ENCODE measurements at regions not wholly inside any gene's neighbourhood (a gene's known extent, or its start where the extent isn't known, plus 50 kb on each side); places are given as distances from the start of the nearest gene placed in this dataset.
"Not testable (repeated sequence)": the region's sequence is repeated elsewhere in the genome, so short reads cannot be mapped to it uniquely, and the experiment has no call there.

DNA sequence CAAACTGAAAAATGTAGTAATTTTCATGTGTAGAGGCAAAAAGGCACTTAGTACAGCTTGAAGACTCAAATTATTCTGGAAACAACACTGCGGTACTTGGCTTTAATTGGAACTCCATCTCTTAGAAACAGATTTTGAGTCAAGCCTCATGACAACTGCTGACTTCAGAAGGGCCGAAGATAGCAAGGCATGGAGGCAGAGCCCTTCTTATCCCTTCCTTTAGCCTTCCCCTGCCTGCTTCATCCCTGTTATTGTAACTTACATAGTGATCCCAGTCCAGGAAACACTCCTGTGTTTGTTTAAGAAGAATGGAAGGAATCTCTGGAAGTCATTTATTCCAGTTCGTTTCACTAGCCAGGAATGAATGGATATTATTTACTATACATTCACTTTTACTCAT lies 110.9 kb upstream of the FAM98A start:
- no peak overlapping the region for H3K27ac ChIP-seq (ENCODE audit: low read depth, low read length)
- no peaks in the 10 kb centered on the region for H3K36me3 ChIP-seq (ENCODE audit: control insufficient read depth in 5 of 5, insufficient read depth in 5 of 5, low read length in 5 of 5)
- no peak overlapping the region for H3K4me3 ChIP-seq (ENCODE audit: low read depth in 1 of 5, low read length in 5 of 5)

DNA sequence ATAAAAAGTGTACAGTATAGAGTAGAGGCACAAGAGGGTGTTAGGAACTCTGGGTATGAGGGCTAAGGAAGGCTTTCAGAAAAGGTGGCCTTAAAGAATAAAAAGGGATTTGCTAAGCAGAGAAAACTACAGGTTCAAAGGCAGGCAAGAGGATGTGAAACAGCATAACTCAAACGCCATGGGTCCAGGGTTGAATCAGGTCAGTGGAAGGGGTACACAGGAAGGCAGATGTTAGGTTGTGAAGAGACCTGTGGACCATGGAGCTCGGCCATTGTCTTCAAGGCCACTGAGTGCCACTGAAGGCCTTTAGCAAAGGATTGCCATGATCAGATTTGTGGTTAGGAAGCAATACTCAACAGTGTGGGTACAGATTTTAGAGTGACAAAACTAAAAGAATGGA lies 108.2 kb upstream of the FAM98A start:
- no peaks in the 10 kb centered on the region for H3K9me3 ChIP-seq (ENCODE audit: control insufficient read depth in 5 of 5, low read length in 5 of 5)
- H3K27me3 ChIP-seq (ENCODE audit: control insufficient read depth in 5 of 5, insufficient read depth in 4 of 5, low read length in 5 of 5), result no peaks in the 10 kb centered on the region
- H3K4me1 ChIP-seq (ENCODE audit: control insufficient read depth in 5 of 5, insufficient read depth in 5 of 5, low read length in 5 of 5), result peaks cover 0 to 13% (median 0%) of the 10 kb centered on the region in 5 donors
- H3K36me3 ChIP-seq (ENCODE audit: control insufficient read depth in 5 of 5, insufficient read depth in 5 of 5, low read length in 5 of 5), result no peaks in the 10 kb centered on the region
- no peak overlapping the region for H3K27ac ChIP-seq (ENCODE audit: low read depth, low read length)
- H3K4me3 ChIP-seq (ENCODE audit: low read depth in 1 of 5, low read length in 5 of 5), result no peak overlapping the region
- H3K9ac ChIP-seq (ENCODE audit: low read length in 5 of 5), result no peak overlapping the region

More for the DNA sequence above, 110.9 kb upstream of the FAM98A start:
- H3K27me3 ChIP-seq (ENCODE audit: control insufficient read depth in 5 of 5, insufficient read depth in 4 of 5, low read length in 5 of 5), result no peaks in the 10 kb centered on the region
- no peak overlapping the region for H3K9ac ChIP-seq (ENCODE audit: low read length in 5 of 5)
- peaks cover 0 to 5% (median 0%) of the 10 kb centered on the region in 5 donors for H3K4me1 ChIP-seq (ENCODE audit: control insufficient read depth in 5 of 5, insufficient read depth in 5 of 5, low read length in 5 of 5)
- H3K9me3 ChIP-seq (ENCODE audit: control insufficient read depth in 5 of 5, low read length in 5 of 5), result no peaks in the 10 kb centered on the region

DNA sequence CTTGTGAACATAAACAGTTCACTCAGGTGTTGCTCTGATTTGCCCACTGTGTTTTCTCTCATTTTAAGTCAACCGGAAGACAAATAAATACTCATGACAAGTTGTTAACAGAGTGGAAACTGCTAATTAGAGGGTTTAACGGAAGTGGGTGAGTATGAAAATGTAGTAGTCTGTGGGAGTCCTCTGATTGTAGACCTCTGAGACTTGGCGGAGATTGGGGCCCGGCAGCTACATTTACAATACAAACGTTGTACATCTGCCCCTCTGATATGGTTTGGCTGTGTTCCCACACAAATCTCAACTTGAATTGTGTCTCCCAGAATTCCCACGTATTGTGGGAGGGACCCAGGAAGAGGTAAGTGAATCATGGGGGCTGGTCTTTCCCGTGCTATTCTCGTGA lies 107.3 kb upstream of the FAM98A start:
- Histone ChIP-seq H3K27ac (ENCODE audit: low read depth, low read length) (no peak overlapping the region), H3K9me3 (ENCODE audit: control insufficient read depth in 5 of 5, low read length in 5 of 5) (no peaks in the 10 kb centered on the region), H3K27me3 (ENCODE audit: control insufficient read depth in 5 of 5, insufficient read depth in 4 of 5, low read length in 5 of 5) (no peaks in the 10 kb centered on the region), H3K4me3 (ENCODE audit: low read depth in 1 of 5, low read length in 5 of 5) (no peak overlapping the region), H3K4me1 (ENCODE audit: control insufficient read depth in 5 of 5, insufficient read depth in 5 of 5, low read length in 5 of 5) (peaks cover 0 to 13% (median 0%) of the 10 kb centered on the region in 5 donors), H3K36me3 (ENCODE audit: control insufficient read depth in 5 of 5, insufficient read depth in 5 of 5, low read length in 5 of 5) (no peaks in the 10 kb centered on the region), H3K9ac (ENCODE audit: low read length in 5 of 5) (no peak overlapping the region)

DNA sequence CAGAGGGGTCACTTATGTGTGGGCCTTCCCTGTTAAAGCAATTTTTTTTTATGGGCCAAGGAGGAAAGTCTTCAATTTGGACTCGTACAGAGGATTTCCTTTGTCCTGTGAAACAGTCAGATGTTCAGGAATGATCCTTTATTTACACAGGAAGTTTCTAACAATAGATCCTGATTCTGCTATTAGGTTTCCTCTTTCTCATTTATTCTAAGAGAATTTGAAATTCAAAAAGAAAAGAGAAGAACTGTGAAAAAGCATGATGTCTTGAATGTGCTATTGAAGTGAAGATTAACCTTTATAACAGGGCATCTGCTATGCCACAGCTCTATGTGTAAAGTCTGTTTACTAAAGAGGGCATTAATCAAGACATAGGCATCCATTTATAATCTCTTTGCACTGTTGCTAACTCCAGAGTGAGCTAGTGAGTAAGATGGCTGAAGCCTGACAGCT lies 105.3 kb upstream of the FAM98A start:
- Histone ChIP-seq H3K4me1 (ENCODE audit: control insufficient read depth in 5 of 5, insufficient read depth in 5 of 5, low read length in 5 of 5) (peaks cover 0 to 13% (median 0%) of the 10 kb centered on the region in 5 donors), H3K4me3 (ENCODE audit: low read depth in 1 of 5, low read length in 5 of 5) (no peak overlapping the region), H3K9me3 (ENCODE audit: control insufficient read depth in 5 of 5, low read length in 5 of 5) (no peaks in the 10 kb centered on the region), H3K9ac (ENCODE audit: low read length in 5 of 5) (no peak overlapping the region), H3K27me3 (ENCODE audit: control insufficient read depth in 5 of 5, insufficient read depth in 4 of 5, low read length in 5 of 5) (no peaks in the 10 kb centered on the region), H3K36me3 (ENCODE audit: control insufficient read depth in 5 of 5, insufficient read depth in 5 of 5, low read length in 5 of 5) (no peaks in the 10 kb centered on the region), H3K27ac (ENCODE audit: low read depth, low read length) (no peak overlapping the region)

DNA sequence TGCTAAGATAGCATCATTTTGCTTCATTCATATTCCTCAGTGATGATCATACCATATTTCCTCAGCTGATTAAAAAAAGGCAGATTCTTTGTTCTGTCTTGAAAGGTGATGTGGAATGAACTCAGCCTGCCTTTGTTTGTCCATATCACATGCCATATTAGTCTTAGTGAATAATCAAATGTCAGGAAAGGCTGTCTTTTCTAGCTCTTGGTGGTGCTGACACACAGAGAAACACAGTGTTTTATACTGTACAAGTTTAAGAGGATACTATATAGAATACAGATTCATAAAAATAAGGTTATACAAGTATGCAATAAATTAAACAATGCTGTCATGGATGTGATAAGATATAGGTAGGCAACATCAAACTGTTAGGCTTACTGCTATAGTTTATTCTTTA lies 97.1 kb upstream of the FAM98A start:
- Histone ChIP-seq H3K27me3 (ENCODE audit: control insufficient read depth in 5 of 5, insufficient read depth in 4 of 5, low read length in 5 of 5) (no peaks in the 10 kb centered on the region), H3K9me3 (ENCODE audit: control insufficient read depth in 5 of 5, low read length in 5 of 5) (no peaks in the 10 kb centered on the region), H3K4me3 (ENCODE audit: low read depth in 1 of 5, low read length in 5 of 5) (no peak overlapping the region), H3K9ac (ENCODE audit: low read length in 5 of 5) (no peak overlapping the region), H3K4me1 (ENCODE audit: control insufficient read depth in 5 of 5, insufficient read depth in 5 of 5, low read length in 5 of 5) (no peaks in the 10 kb centered on the region), H3K27ac (ENCODE audit: low read depth, low read length) (no peak overlapping the region), H3K36me3 (ENCODE audit: control insufficient read depth in 5 of 5, insufficient read depth in 5 of 5, low read length in 5 of 5) (no peaks in the 10 kb centered on the region)

DNA sequence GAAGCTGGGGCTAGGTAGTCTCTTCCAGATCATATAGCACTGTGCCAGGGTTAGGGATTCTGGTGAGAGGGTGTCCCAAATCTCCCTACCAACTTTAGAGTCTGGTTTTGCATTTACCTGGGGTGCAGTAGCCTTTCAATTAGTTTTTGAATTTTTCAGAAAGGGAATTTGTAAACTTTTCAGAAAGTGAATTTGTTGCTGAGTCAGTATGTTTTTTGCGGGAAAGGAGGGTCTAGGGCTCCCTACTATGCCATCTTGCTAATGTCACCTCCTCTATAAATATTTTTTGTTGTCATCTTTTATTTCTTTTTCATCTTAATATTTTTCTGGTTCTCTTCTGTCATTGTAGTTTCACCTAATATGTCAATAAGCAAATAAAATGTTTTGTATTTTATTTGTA lies 95.8 kb upstream of the FAM98A start:
- no peak overlapping the region for H3K9ac ChIP-seq (ENCODE audit: low read length in 5 of 5)
- H3K4me3 ChIP-seq (ENCODE audit: low read depth in 1 of 5, low read length in 5 of 5), result no peak overlapping the region
- H3K27me3 ChIP-seq (ENCODE audit: control insufficient read depth in 5 of 5, insufficient read depth in 4 of 5, low read length in 5 of 5), result no peaks in the 10 kb centered on the region
- H3K36me3 ChIP-seq (ENCODE audit: control insufficient read depth in 5 of 5, insufficient read depth in 5 of 5, low read length in 5 of 5), result no peaks in the 10 kb centered on the region
- H3K27ac ChIP-seq (ENCODE audit: low read depth, low read length), result no peak overlapping the region
- no peaks in the 10 kb centered on the region for H3K4me1 ChIP-seq (ENCODE audit: control insufficient read depth in 5 of 5, insufficient read depth in 5 of 5, low read length in 5 of 5)
- H3K9me3 ChIP-seq (ENCODE audit: control insufficient read depth in 5 of 5, low read length in 5 of 5), result peaks cover 0 to 3% (median 0%) of the 10 kb centered on the region in 5 donors

DNA sequence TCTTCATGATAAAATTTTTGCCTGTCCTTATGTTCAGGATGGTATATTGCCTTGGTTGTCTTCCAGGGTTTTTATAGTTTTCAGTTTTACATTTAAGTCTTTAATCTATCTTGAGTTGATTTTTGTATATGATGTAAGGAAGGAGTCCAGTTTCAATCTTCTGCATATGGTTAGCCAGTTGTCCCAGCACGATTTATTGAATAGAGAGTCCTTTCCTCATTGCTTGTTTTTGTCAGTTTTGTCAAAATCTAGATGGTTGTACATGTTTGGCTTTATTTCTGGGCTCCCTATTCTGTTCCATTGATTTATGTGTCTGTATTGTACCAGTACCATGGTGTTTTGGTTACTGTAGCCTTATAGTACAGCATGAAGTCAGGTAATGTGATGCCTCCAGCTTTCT lies 91.6 kb upstream of the FAM98A start:
- H3K9me3 ChIP-seq (ENCODE audit: control insufficient read depth in 5 of 5, low read length in 5 of 5), result peaks cover 0 to 16% (median 7%) of the 10 kb centered on the region in 5 donors
- H3K27ac ChIP-seq (ENCODE audit: low read depth, low read length); H3K4me1 ChIP-seq (ENCODE audit: control insufficient read depth in 5 of 5, insufficient read depth in 5 of 5, low read length in 5 of 5); H3K9ac ChIP-seq (ENCODE audit: low read length in 5 of 5); H3K36me3 ChIP-seq (ENCODE audit: control insufficient read depth in 5 of 5, insufficient read depth in 5 of 5, low read length in 5 of 5); H3K4me3 ChIP-seq (ENCODE audit: low read depth in 1 of 5, low read length in 5 of 5); H3K27me3 ChIP-seq (ENCODE audit: control insufficient read depth in 5 of 5, insufficient read depth in 4 of 5, low read length in 5 of 5): not testable (repeated sequence)

DNA sequence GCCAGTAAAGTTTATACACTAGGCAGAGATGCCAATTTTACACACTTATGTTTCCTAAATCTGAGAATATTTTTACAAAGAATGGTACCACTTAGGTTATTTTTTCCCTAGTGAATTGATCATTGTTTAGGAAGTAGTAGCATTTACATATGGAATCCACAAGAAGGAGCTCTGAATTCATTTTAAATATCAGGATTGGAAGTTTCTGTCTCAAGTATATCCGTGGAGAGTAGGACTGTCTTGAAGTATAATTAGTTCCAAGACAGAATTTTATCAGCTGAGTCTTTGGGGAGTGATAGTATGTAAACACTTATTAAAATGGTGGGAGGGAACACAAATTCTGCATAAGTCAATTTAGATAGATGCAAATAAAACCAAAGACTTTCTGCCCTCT lies 82.3 kb upstream of the FAM98A start:
- Histone ChIP-seq H3K4me3 (ENCODE audit: low read depth in 1 of 5, low read length in 5 of 5) (peak overlapping the region in 1 of 5 donors; percentile 11), H3K9me3 (ENCODE audit: control insufficient read depth in 5 of 5, low read length in 5 of 5) (peaks cover 0 to 7% (median 0%) of the 10 kb centered on the region in 5 donors), H3K4me1 (ENCODE audit: control insufficient read depth in 5 of 5, insufficient read depth in 5 of 5, low read length in 5 of 5) (peaks cover 0 to 9% (median 3%) of the 10 kb centered on the region in 5 donors), H3K36me3 (ENCODE audit: control insufficient read depth in 5 of 5, insufficient read depth in 5 of 5, low read length in 5 of 5) (no peaks in the 10 kb centered on the region), H3K27me3 (ENCODE audit: control insufficient read depth in 5 of 5, insufficient read depth in 4 of 5, low read length in 5 of 5) (peaks cover 0 to 4% (median 0%) of the 10 kb centered on the region in 5 donors), H3K27ac (ENCODE audit: low read depth, low read length) (no peak overlapping the region), H3K9ac (ENCODE audit: low read length in 5 of 5) (no peak overlapping the region)

DNA sequence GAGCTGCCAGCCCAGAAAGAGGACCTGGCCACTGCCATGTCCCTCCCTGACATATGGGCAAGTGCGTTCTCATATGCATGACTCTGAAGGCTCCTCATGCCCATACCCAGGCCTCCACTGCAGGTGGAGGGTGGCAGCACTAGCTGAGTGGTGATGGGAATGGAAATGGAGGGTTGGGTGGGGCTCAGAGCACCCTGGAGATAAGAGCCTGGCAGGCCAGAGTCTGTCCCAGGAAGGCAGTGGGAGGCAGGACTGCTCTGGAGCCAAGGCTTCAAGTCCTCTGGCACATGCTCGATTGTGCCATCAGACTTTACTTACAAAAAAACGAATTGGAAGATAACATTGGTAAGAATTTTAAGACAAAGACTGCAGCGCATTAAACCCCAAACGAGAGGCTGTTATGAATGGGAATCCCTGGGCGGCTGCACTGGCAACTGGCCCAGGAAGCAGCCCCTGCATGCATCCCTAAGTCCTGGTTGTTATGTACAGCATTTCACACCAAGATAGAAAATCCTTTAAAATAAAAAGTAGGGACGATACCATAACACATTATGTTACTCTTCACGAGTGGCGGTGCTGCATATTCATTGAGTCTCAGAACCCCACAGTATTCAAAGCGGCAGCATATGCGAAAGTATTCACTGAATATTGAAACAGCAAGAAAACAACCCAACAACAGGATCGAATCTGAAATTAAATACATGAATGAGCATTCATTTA lies 81.7 kb upstream of the FAM98A start:
- Histone ChIP-seq H3K9ac (ENCODE audit: low read length in 5 of 5) (no peak overlapping the region), H3K27me3 (ENCODE audit: control insufficient read depth in 5 of 5, insufficient read depth in 4 of 5, low read length in 5 of 5) (peaks cover 0 to 4% (median 0%) of the 10 kb centered on the region in 5 donors), H3K36me3 (ENCODE audit: control insufficient read depth in 5 of 5, insufficient read depth in 5 of 5, low read length in 5 of 5) (no peaks in the 10 kb centered on the region), H3K9me3 (ENCODE audit: control insufficient read depth in 5 of 5, low read length in 5 of 5) (peaks cover 0 to 7% (median 0%) of the 10 kb centered on the region in 5 donors), H3K4me1 (ENCODE audit: control insufficient read depth in 5 of 5, insufficient read depth in 5 of 5, low read length in 5 of 5) (peaks cover 0 to 9% (median 3%) of the 10 kb centered on the region in 5 donors), H3K4me3 (ENCODE audit: low read depth in 1 of 5, low read length in 5 of 5) (peak overlapping the region in 1 of 5 donors; percentile 11), H3K27ac (ENCODE audit: low read depth, low read length) (no peak overlapping the region)

DNA sequence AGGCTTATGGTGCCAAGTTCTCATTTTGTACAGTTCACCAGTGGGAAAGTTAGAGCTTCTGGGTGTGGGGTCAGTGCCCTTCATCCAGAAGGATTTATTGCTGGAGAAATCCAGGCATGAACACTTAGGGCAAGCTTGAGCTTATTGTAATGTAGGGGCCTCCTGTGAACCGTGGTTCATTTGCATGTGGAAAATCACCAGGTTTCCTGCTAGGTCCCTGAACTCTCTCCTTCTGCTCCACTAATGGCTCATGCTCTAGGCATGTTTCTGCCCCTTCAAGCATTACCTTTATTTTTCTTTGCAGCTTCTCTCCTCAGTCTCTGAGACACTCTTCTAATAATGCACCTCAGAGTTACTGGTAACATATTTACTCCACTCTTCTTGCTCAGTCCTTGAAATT lies 79.3 kb upstream of the FAM98A start:
- no peak overlapping the region for H3K4me3 ChIP-seq (ENCODE audit: low read depth in 1 of 5, low read length in 5 of 5)

More for the DNA sequence above, 79.3 kb upstream of the FAM98A start:
- H3K4me1 ChIP-seq (ENCODE audit: control insufficient read depth in 5 of 5, insufficient read depth in 5 of 5, low read length in 5 of 5), result peaks cover 0 to 9% (median 3%) of the 10 kb centered on the region in 5 donors
- no peaks in the 10 kb centered on the region for H3K36me3 ChIP-seq (ENCODE audit: control insufficient read depth in 5 of 5, insufficient read depth in 5 of 5, low read length in 5 of 5)
- H3K27me3 ChIP-seq (ENCODE audit: control insufficient read depth in 5 of 5, insufficient read depth in 4 of 5, low read length in 5 of 5), result peaks cover 0 to 4% (median 0%) of the 10 kb centered on the region in 5 donors
- no peak overlapping the region for H3K9ac ChIP-seq (ENCODE audit: low read length in 5 of 5)
- H3K9me3 ChIP-seq (ENCODE audit: control insufficient read depth in 5 of 5, low read length in 5 of 5), result no peaks in the 10 kb centered on the region
- no peak overlapping the region for H3K27ac ChIP-seq (ENCODE audit: low read depth, low read length)

All from subcutaneous abdominal adipose tissue (tissue), 5 donors.